ENCODE measurements at regions not wholly inside any gene's neighbourhood (a gene's known extent, or its start where the extent isn't known, plus 50 kb on each side); places are given as distances from the start of the nearest gene placed in this dataset.

DNA sequence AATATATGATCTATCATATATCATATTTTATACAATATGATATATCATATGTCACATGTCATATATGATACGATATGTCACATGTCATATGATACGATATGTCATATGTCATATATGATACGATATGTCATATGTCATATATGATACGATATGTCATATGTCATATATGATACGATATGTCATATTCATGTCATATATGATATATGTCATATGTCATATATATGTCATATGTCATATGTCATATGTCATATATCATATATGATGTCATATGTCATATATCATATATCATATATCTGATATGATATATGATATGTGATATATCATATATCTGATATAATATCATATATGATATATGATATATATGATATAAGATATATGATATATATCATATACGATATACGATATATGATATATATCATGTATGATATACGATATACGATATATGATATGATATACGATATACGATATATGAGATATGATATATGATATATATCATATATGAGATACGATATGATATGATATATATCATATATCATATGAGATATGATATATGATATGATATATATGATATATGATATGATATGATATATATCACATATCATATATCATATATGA lies 122.3 kb upstream of the USP9X start:
- no peak overlapping the region for H3T11ph ChIP-seq (ENCODE audit: low read length)
- no peak overlapping the region for H2BK12ac ChIP-seq (ENCODE audit: insufficient read length, low read depth, low read length)
- no peak overlapping the region for H3K27ac ChIP-seq (ENCODE audit: insufficient read length, low read depth, low read length)
- H2BK120ac ChIP-seq (ENCODE audit: low read depth, low read length, poor library complexity, severe bottlenecking), result no peak overlapping the region
- no peak overlapping the region for H2BK20ac ChIP-seq (ENCODE audit: low read depth, low read length, poor library complexity, severe bottlenecking)
- H3K4me1 ChIP-seq (ENCODE audit: insufficient read depth, low read length), result no peaks in the 10 kb centered on the region; the same call in 1 of the 2 replicates
- DNase-seq, result no peak
- no peaks in the 10 kb centered on the region for H4K20me1 ChIP-seq (ENCODE audit: control insufficient read depth, insufficient read depth, insufficient read length)
- peaks cover 0 to 3% of the 10 kb centered on the region in 2 experiments; a peak in 1 of 4 replicates for H3K4me1 Mint-ChIP-seq
- no peak overlapping the region for H2AFZ ChIP-seq (ENCODE audit: low read length)
- H3K4me2 ChIP-seq (ENCODE audit: insufficient read depth, insufficient read length, low read length), result no peak overlapping the region
- no peak overlapping the region for H4K5ac ChIP-seq (ENCODE audit: insufficient read length, low read depth, low read length)
- H2AK5ac ChIP-seq (ENCODE audit: insufficient read length, low read length), result no peak overlapping the region
- H3K27me3 ChIP-seq (ENCODE audit: insufficient read depth, low read length), result no peaks in the 10 kb centered on the region
- H3K14ac ChIP-seq (ENCODE audit: insufficient read depth, low read length), result no peak overlapping the region
- H3K23ac ChIP-seq (ENCODE audit: insufficient read length, low read depth, low read length), result no peak overlapping the region
- 100% methylated on average over 4 of the region's 12 CpGs for WGBS (ENCODE audit: extremely low coverage, insufficient read length, low lambda C conversion rate)
- H3K4ac ChIP-seq (ENCODE audit: low read depth, low read length), result no peak overlapping the region
- H3K27ac Mint-ChIP-seq, result no peak overlapping the region
- H3K9me3 Mint-ChIP-seq, result peaks cover 59 to 61% of the 10 kb centered on the region in 2 experiments
- no peaks in the 10 kb centered on the region for H3K27me3 Mint-ChIP-seq (ENCODE audit: low read depth)
- TF ChIP-seq, protein P1, sequence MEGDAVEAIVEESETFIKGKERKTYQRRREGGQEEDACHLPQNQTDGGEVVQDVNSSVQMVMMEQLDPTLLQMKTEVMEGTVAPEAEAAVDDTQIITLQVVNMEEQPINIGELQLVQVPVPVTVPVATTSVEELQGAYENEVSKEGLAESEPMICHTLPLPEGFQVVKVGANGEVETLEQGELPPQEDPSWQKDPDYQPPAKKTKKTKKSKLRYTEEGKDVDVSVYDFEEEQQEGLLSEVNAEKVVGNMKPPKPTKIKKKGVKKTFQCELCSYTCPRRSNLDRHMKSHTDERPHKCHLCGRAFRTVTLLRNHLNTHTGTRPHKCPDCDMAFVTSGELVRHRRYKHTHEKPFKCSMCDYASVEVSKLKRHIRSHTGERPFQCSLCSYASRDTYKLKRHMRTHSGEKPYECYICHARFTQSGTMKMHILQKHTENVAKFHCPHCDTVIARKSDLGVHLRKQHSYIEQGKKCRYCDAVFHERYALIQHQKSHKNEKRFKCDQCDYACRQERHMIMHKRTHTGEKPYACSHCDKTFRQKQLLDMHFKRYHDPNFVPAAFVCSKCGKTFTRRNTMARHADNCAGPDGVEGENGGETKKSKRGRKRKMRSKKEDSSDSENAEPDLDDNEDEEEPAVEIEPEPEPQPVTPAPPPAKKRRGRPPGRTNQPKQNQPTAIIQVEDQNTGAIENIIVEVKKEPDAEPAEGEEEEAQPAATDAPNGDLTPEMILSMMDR (conservative IDR thresholded peaks at IDR 0.05), result no peak
- no peaks in the 10 kb centered on the region for H3K79me2 ChIP-seq (ENCODE audit: insufficient read depth, low read length)
- no peaks in the 10 kb centered on the region for H3K79me1 ChIP-seq (ENCODE audit: insufficient read depth, low read depth, low read length, poor library complexity, severe bottlenecking)
- no peak overlapping the region for H4K8ac ChIP-seq (replicated peaks; ENCODE audit: insufficient read length, low read depth, low read length)
- no peak overlapping the region for H2BK5ac ChIP-seq (ENCODE audit: insufficient read length, low read length)
- peaks cover 2 to 22% (median 20%) of the 10 kb centered on the region in 3 experiments for H3K36me3 Mint-ChIP-seq (ENCODE audit: insufficient read depth in 1 of 3, low read depth in 3 of 3)
- no peaks in the 10 kb centered on the region for H3K9me3 ChIP-seq (ENCODE audit: control insufficient read depth, low read depth, low read length)
- H2BK15ac ChIP-seq (ENCODE audit: low read depth, low read length), result no peak overlapping the region
- H3K23me2 ChIP-seq (ENCODE audit: insufficient read length, low read depth, low read length, poor library complexity, severe bottlenecking), result no peaks in the 10 kb centered on the region
- no peak overlapping the region for H3K4me3 Mint-ChIP-seq
- H3K9ac ChIP-seq (ENCODE audit: extremely low read depth, insufficient read length, low read length), result no peak overlapping the region
- no peak overlapping the region for H3K18ac ChIP-seq (ENCODE audit: insufficient read length, low read depth, low read length)
- H4K91ac ChIP-seq (ENCODE audit: insufficient read length, low read depth, low read length), result no peak overlapping the region
- H3K56ac ChIP-seq (ENCODE audit: insufficient read length, low read depth, low read length), result no peak overlapping the region
